ENCODE measurements at regions not wholly inside any gene's neighbourhood (a gene's known extent, or its start where the extent isn't known, plus 50 kb on each side); places are given as distances from the start of the nearest gene placed in this dataset.

DNA sequence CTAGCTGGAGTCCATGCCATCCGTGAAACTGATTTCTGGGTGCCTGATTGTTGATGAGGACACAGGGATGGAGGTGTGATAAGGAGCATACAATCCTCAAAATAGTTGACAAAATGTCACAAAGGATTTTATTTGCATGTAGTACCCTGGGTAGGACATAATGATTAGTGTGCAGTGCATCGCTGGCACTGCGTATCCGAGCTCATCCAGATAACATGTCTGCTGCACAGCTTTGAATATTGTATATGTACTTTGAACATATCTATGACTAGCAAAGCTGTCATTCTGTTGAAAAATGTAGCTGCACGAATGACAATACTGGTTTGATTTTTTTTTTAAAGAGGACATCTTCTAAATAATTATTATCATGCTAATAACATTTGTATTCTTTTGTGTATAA, 529.7 kb upstream of the FANCL start:
- TF ChIP-seq FOXK2 (IDR thresholded peaks at IDR 0.05) (no peak), TARDBP (IDR thresholded peaks at IDR 0.05) (no peak), ARNT (IDR thresholded peaks at IDR 0.05) (no peak), SP1 (IDR thresholded peaks at IDR 0.05) (no peak), FOXM1 (IDR thresholded peaks at IDR 0.05; ENCODE audit: borderline replicate concordance) (no peak), FOXA1 (IDR thresholded peaks at IDR 0.05) (no peak), ZNF384 (IDR thresholded peaks at IDR 0.05) (no peak), SUZ12 (IDR thresholded peaks at IDR 0.05) (no peak), BHLHE40 (IDR thresholded peaks at IDR 0.05; ENCODE audit: borderline replicate concordance) (no peak), HDGF (IDR thresholded peaks at IDR 0.05; ENCODE audit: borderline replicate concordance) (no peak)

All from HEK293T (cell line).